Skeletal muscle satellite cell (primary cell): ENCODE measurements at regions not wholly inside any gene's neighbourhood (a gene's known extent, or its start where the extent isn't known, plus 50 kb on each side); places are given as distances from the start of the nearest gene placed in this dataset.

Experiments
- H3K27me3 ChIP-seq: 2 replicates; pipeline ENCODE4 v1.7.0; 2013; ENCODE audit warnings: low read length; ENCODE audit not compliant: control insufficient read depth, insufficient read depth
- H3K36me3 ChIP-seq: 2 replicates; pipeline ENCODE4 v1.7.0; 2013; ENCODE audit warnings: mild to moderate bottlenecking, control low read depth, low read length; ENCODE audit not compliant: insufficient read depth
- H3K4me1 ChIP-seq: 2 replicates; pipeline ENCODE4 v1.7.0; 2013; ENCODE audit warnings: low read length; ENCODE audit not compliant: control insufficient read depth, insufficient read depth
- H3K4me2 ChIP-seq: 2 replicates; pipeline ENCODE4 v1.7.0; 2013; ENCODE audit warnings: mild to moderate bottlenecking, low read length
- H3K4me3 ChIP-seq: 2 replicates; pipeline ENCODE4 v1.7.0; 2013; ENCODE audit warnings: low read length
- H3K9ac ChIP-seq: 2 replicates; pipeline ENCODE4 v1.7.0; 2013; ENCODE audit warnings: mild to moderate bottlenecking, low read depth, low read length, moderate library complexity
- H3K9me3 ChIP-seq: replicated peaks from 2 replicates; pipeline ENCODE4 v1.7.0; 2013; ENCODE audit warnings: mild to moderate bottlenecking, control low read depth, low read length

GRCh38 chr2:129849559-129850160, 129.8 kb upstream of the RAB6C start:
- no peak overlapping the region for H3K4me2 ChIP-seq
- H3K4me3 ChIP-seq, result no peak overlapping the region
- no peaks in the 10 kb centered on the region for H3K4me1 ChIP-seq
- no peaks in the 10 kb centered on the region for H3K9me3 ChIP-seq
- H3K27me3 ChIP-seq, result no peaks in the 10 kb centered on the region
- H3K36me3 ChIP-seq, result no peaks in the 10 kb centered on the region
- H3K9ac ChIP-seq, result no peak overlapping the region

DNA sequence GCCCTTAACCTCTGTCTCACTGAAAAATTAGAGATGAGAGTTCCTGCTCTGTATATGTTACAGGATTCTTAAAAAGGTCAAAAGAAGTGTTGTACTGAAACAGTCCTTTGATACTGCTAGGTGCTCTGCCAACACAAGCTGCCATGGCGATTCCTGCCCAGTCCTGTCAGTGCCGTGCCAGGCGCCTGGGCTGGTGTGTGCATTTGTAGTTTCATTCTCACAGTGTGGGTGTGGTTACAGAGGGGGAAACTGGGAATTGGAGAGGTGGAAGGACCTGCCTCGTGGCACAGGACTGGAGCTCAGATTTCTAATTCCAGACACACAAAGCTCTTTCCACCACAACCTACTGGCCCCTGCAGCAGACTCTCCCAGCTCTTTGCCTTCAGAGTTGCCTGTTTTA, 122.3 kb upstream of the RAB6C start:
- H3K27me3 ChIP-seq, result no peaks in the 10 kb centered on the region
- H3K4me2 ChIP-seq, result no peak overlapping the region
- H3K36me3 ChIP-seq, result no peaks in the 10 kb centered on the region
- no peak overlapping the region for H3K9ac ChIP-seq
- H3K4me3 ChIP-seq, result no peak overlapping the region
- H3K4me1 ChIP-seq, result no peaks in the 10 kb centered on the region
- H3K9me3 ChIP-seq, result no peaks in the 10 kb centered on the region

DNA sequence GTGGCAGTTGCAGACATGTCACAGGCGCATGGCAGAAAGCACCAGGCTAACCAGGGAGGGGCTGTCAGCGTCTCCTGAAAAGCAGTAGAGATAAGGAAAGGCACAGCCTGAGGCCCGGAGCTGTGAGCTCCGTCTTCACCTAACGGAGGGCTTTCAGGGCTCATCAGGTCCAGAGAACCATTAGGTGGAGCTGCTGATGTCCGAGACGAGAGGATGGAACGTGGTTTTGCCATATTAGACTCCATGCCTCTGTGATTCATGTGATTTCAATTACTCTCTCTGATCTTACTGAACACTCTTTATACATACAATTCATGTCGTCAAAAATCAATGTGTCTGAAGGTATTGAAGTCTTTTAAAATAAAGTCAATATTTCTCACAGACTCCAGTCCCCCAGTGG, 120.3 kb upstream of the RAB6C start:
- Histone ChIP-seq H3K9me3 (no peaks in the 10 kb centered on the region), H3K27me3 (no peaks in the 10 kb centered on the region), H3K9ac (no peak overlapping the region), H3K36me3 (no peaks in the 10 kb centered on the region), H3K4me3 (no peak overlapping the region), H3K4me2 (no peak overlapping the region), H3K4me1 (no peaks in the 10 kb centered on the region)

- Histone ChIP-seq H3K4me2 (no peak overlapping the region), H3K4me3 (no peak overlapping the region), H3K36me3 (no peaks in the 10 kb centered on the region), H3K9ac (no peak overlapping the region), H3K4me1 (no peaks in the 10 kb centered on the region), H3K9me3 (no peaks in the 10 kb centered on the region), H3K27me3 (no peaks in the 10 kb centered on the region)
These were observed 119.4 kb upstream of the RAB6C start for GRCh38 chr2:129860088-129860487.

DNA sequence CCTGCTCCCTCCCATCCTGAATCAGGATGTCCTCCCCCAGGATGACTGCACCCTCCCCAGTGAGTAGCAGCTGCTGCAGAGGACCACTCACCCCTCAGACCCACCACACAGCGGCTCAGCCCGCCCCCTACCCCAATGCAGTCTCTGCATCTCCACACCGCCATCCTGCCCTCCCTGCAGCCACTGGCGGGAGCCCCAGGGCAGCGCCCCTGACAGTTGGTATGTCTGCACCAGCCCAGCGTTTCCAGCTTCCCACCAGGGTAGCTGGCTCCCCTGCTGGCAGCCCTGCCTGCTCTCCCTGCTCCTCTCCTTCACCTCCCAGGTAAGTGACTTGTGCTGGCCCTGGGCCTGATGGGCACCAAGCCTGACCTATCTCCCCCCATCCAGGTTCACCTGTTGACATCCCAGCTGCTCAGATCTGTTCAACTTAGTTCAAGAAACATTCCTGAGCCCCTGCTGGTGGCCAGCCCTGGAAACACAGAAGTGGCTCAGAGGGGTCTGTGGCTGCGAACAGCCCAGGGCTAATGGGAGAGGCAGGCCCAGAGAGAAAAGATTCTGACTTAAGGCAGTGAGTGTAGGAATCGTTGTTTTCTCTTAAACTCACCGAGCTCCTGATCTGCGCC, 117.7 kb upstream of the RAB6C start:
- no peak overlapping the region for H3K9ac ChIP-seq
- H3K4me1 ChIP-seq, result no peaks in the 10 kb centered on the region
- H3K36me3 ChIP-seq, result no peaks in the 10 kb centered on the region
- H3K27me3 ChIP-seq, result no peaks in the 10 kb centered on the region
- H3K4me3 ChIP-seq, result no peak overlapping the region
- H3K9me3 ChIP-seq, result no peaks in the 10 kb centered on the region
- no peak overlapping the region for H3K4me2 ChIP-seq

DNA sequence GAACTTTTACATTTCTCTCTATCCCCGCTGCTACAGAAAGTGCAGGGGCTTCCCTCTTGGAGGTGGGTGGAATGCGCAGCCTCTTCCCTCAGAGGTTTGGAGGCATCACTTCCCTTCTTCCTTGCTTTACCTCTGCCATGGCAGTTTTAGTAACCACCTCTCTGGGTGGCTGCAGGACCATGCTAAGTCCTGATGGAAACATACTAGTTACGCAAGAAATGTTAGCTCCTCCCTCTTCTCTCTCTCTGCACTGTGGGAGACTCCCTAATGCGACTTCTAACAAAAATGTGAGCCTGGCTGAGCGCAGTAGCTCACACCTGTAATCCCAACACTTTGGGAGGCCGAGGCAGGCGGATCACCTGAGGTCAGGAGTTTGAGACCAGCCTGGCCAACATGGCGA, 116.8 kb upstream of the RAB6C start:
- H3K27me3 ChIP-seq, result no peaks in the 10 kb centered on the region
- H3K4me1 ChIP-seq, result no peaks in the 10 kb centered on the region
- H3K9ac ChIP-seq, result no peak overlapping the region
- no peaks in the 10 kb centered on the region for H3K36me3 ChIP-seq
- H3K4me2 ChIP-seq, result no peak overlapping the region
- H3K4me3 ChIP-seq, result no peak overlapping the region
- no peaks in the 10 kb centered on the region for H3K9me3 ChIP-seq

GRCh38 chr2:129863350-129863749, 116.1 kb upstream of the RAB6C start:
- Histone ChIP-seq H3K4me2 (no peak overlapping the region), H3K4me3 (no peak overlapping the region), H3K36me3 (no peaks in the 10 kb centered on the region)

DNA sequence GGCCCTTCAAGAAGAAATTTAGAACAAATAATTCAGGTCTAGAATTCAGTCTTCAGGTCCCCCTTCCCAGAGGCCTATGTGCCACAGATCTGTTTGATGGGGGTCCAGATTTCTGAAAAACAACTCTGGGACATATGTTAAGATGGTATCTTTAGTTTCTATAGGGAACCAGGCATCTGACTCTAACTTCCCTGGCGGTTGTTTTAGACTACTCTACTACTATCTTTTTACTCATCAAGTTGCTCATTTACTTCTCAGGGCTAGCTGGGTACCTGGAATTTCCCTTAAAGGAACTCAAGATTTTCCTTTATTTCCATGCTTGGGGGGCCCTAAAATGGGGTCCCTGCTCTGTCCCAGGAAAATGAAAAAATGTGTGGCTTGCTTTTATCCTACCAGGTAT, 114.7 kb upstream of the RAB6C start:
- Histone ChIP-seq H3K4me3 (no peak overlapping the region), H3K27me3 (no peaks in the 10 kb centered on the region), H3K4me1 (no peaks in the 10 kb centered on the region), H3K4me2 (no peak overlapping the region), H3K36me3 (no peaks in the 10 kb centered on the region), H3K9me3 (no peaks in the 10 kb centered on the region), H3K9ac (no peak overlapping the region)

More at GRCh38 chr2:129863350-129863749, 116.1 kb upstream of the RAB6C start:
- Histone ChIP-seq H3K4me1 (no peaks in the 10 kb centered on the region), H3K27me3 (no peaks in the 10 kb centered on the region), H3K9me3 (no peaks in the 10 kb centered on the region), H3K9ac (no peak overlapping the region)

DNA sequence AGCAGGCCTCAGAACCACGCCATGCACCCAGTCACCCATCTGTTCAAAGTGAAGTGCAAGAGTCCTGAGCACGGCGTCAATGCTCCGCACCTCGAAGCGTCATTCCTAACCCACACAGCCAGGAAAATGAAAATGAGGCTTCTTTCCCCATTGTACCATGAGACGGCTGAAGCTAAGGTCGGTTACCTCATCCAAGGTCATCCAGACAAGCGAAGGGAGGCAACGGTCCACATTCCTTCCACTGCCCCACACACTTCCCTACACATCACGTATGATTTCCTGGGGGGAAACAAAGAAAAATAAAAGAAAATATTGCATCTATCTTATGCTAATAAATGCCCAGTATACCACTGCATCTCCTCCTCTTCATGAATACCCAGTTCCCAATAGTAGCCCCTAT, 113.5 kb upstream of the RAB6C start:
- Histone ChIP-seq H3K9me3 (no peaks in the 10 kb centered on the region), H3K4me3 (no peak overlapping the region), H3K4me2 (no peak overlapping the region), H3K36me3 (no peaks in the 10 kb centered on the region), H3K4me1 (no peaks in the 10 kb centered on the region), H3K27me3 (no peaks in the 10 kb centered on the region), H3K9ac (no peak overlapping the region)

GRCh38 chr2:129866391-129866790, 113.1 kb upstream of the RAB6C start:
- Histone ChIP-seq H3K9me3 (no peaks in the 10 kb centered on the region), H3K4me3 (no peak overlapping the region), H3K4me2 (no peak overlapping the region), H3K4me1 (no peaks in the 10 kb centered on the region), H3K36me3 (no peaks in the 10 kb centered on the region), H3K27me3 (no peaks in the 10 kb centered on the region), H3K9ac (no peak overlapping the region)

DNA sequence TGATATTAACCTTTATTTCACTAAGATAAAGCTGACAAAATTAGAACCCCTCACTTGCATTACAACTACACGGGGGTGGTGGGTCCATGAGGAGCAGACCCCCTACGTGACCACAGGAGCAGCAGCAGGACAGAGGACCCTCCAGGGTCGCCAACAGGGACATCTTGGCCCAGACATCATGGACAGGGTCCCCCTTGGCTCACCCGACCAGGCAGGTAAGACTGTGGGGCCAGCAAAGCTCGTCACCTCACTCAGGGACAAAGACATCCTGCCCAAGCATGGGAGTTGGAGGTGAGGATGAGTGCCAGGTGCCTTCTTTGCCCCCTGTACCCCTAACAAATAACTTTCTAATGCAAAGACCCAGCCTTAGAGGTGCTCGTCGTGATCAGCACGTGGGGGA, 111.3 kb upstream of the RAB6C start:
- no peak overlapping the region for H3K4me2 ChIP-seq
- H3K9me3 ChIP-seq, result no peaks in the 10 kb centered on the region
- H3K36me3 ChIP-seq, result no peaks in the 10 kb centered on the region
- H3K27me3 ChIP-seq, result no peaks in the 10 kb centered on the region
- H3K4me1 ChIP-seq, result no peaks in the 10 kb centered on the region
- no peak overlapping the region for H3K4me3 ChIP-seq
- H3K9ac ChIP-seq, result no peak overlapping the region

GRCh38 chr2:129870685-129871241, 108.7 kb upstream of the RAB6C start:
- Histone ChIP-seq H3K36me3 (no peaks in the 10 kb centered on the region), H3K27me3 (no peaks in the 10 kb centered on the region), H3K9ac (no peak overlapping the region), H3K4me2 (no peak overlapping the region), H3K4me1 (no peaks in the 10 kb centered on the region), H3K9me3 (no peaks in the 10 kb centered on the region), H3K4me3 (no peak overlapping the region)
